ENCODE measurements at regions not wholly inside any gene's neighbourhood (a gene's known extent, or its start where the extent isn't known, plus 50 kb on each side); places are given as distances from the start of the nearest gene placed in this dataset.

- TF ChIP-seq CTCF (IDR thresholded peaks at IDR 0.05; ENCODE audit: low read depth, low read length) (no peak), EZH2phosphoT487 (IDR thresholded peaks at IDR 0.05; ENCODE audit: low read depth) (no peak)
Measured at GRCh38 chr5:152151113-152151512, 226.5 kb upstream of the GLRA1 start.

Data from OCI-LY3 (cell line).